Type B pancreatic cell (in vitro differentiated cells): ENCODE measurements at regions not wholly inside any gene's neighbourhood (a gene's known extent, or its start where the extent isn't known, plus 50 kb on each side); places are given as distances from the start of the nearest gene placed in this dataset.

ENCODE experiments used
- DNase-seq: peaks from one replicate; pipeline ENCODE4 v3.0.0; 2021; ENCODE audit warnings: mixed read lengths; ENCODE audit not compliant: unreplicated experiment; ENCODE audit errors: extremely low spot score
- H3K27ac Mint-ChIP-seq: 2 replicates; pipeline ENCODE4 v1.8.0; 2021; ENCODE audit warnings: mild to moderate bottlenecking, mixed read lengths
- H3K27me3 Mint-ChIP-seq: 2 replicates; pipeline ENCODE4 v1.8.0; 2021; ENCODE audit warnings: mixed read lengths
- H3K36me3 Mint-ChIP-seq: 2 replicates; pipeline ENCODE4 v1.8.0; 2021; ENCODE audit warnings: mixed read lengths
- H3K4me1 Mint-ChIP-seq: one replicate; pipeline ENCODE4 v1.8.0; 2021; ENCODE audit warnings: mixed read lengths; ENCODE audit not compliant: unreplicated experiment
- H3K4me3 Mint-ChIP-seq: 2 replicates; pipeline ENCODE4 v1.8.0; 2021; ENCODE audit warnings: mild to moderate bottlenecking, mixed read lengths
- H3K9me3 Mint-ChIP-seq: 2 replicates; pipeline ENCODE4 v1.8.0; 2021; ENCODE audit warnings: mixed read lengths
- TF ChIP-seq, protein P1 (sequence below): fragments of 200-600 bp; sonication (generic); conservative IDR thresholded peaks from 2 replicates; pipeline ENCODE4 v1.5.0; 2021; ENCODE audit warnings: antibody characterized with exemption, mild to moderate bottlenecking

DNA sequence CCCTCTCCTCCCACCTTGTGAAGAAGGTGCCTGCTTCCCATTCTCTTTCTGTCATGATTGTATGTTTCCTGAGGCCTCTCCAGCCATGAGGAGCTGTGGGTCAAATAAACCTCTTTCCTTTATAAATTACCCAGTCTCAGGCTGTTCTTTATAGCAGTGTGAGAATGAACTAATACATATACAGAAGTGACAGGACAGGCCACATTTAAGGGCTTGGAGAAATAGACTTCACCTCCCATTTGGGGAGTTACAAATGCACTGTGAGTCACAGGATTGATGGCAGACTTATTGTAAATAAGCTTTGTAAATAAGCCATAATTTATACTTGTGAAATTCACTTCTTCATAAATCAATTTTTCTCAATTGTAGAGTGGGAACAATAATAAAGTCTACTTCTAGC lies 543.3 kb downstream of the LRRIQ3 start:
- peaks cover 7% of the 10 kb centered on the region for H3K9me3 Mint-ChIP-seq
- H3K27me3 Mint-ChIP-seq = peaks cover 3% of the 10 kb centered on the region
- no peaks in the 10 kb centered on the region for H3K4me1 Mint-ChIP-seq
- DNase-seq = no peak
- TF ChIP-seq, protein P1, sequence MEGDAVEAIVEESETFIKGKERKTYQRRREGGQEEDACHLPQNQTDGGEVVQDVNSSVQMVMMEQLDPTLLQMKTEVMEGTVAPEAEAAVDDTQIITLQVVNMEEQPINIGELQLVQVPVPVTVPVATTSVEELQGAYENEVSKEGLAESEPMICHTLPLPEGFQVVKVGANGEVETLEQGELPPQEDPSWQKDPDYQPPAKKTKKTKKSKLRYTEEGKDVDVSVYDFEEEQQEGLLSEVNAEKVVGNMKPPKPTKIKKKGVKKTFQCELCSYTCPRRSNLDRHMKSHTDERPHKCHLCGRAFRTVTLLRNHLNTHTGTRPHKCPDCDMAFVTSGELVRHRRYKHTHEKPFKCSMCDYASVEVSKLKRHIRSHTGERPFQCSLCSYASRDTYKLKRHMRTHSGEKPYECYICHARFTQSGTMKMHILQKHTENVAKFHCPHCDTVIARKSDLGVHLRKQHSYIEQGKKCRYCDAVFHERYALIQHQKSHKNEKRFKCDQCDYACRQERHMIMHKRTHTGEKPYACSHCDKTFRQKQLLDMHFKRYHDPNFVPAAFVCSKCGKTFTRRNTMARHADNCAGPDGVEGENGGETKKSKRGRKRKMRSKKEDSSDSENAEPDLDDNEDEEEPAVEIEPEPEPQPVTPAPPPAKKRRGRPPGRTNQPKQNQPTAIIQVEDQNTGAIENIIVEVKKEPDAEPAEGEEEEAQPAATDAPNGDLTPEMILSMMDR = no peak
- no peak overlapping the region for H3K4me3 Mint-ChIP-seq
- no peak overlapping the region for H3K27ac Mint-ChIP-seq
- H3K36me3 Mint-ChIP-seq = no peaks in the 10 kb centered on the region

DNA sequence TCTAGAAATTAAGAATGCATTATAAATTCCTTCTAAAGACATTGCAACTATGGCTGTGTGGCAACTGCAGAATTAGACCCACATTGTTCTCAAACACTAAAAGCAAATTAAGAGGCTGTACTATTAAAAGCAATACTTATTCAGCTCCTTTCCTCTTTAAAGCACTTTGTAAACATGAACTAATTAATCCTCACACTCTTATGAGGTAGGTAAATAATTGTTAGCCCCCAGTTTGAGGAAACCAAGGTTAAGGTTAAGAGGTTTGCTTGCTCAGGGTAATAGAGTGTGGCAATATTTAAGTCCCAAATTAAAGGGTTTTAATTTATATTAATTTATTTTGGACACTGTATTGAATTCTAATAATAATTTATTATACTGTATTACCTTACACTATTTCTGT lies 553.8 kb downstream of the LRRIQ3 start:
- TF ChIP-seq, protein P1 = no peak
- Mint-ChIP-seq H3K27me3 (peaks cover 3% of the 10 kb centered on the region), H3K9me3 (no peaks in the 10 kb centered on the region), H3K4me3 (no peak overlapping the region), H3K36me3 (no peaks in the 10 kb centered on the region), H3K27ac (no peak overlapping the region), H3K4me1 (no peaks in the 10 kb centered on the region)
- no peak for DNase-seq

DNA sequence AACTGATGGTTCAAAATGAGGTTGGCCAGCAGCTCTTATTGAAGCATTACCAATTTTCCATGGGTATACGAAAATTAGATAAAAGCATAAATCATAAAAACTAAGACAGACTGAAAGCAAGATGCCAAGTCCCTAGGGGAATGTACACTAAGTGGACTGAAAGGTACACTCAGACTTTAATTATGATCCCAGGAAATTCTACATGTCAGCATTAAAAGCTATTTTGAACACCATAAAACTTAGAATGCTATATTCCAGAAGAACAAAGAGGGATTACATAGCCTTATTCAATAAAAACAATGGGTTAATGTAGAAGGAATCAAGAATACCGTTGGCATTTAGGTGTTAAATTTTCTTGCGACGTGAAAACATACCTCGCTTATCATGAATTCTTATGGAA lies 558.5 kb downstream of the LRRIQ3 start:
- Mint-ChIP-seq H3K4me3 (no peak overlapping the region), H3K27me3 (no peaks in the 10 kb centered on the region), H3K9me3 (no peaks in the 10 kb centered on the region), H3K27ac (no peak overlapping the region), H3K36me3 (no peaks in the 10 kb centered on the region), H3K4me1 (no peaks in the 10 kb centered on the region)
- TF ChIP-seq, protein P1 = no peak
- DNase-seq = no peak

DNA sequence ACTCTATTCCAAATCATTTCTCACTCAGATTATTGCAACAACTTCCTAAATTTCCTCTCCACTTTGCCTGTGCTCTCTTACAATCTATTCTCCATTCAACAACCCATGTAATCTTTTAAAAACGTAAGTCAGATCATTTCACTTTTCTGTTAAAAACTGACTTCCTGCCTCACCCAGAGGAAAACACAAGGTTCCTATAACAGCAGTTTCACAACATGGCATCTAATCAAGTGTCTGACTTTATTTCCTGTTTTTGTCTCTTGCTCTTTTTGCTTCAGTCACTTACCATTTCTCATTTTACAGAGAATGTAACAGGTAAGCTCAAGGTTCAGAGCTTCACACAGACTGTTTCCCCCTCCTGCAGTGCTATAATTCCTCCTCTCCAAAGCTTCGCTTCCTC lies 560.7 kb downstream of the LRRIQ3 start:
- no peak overlapping the region for H3K27ac Mint-ChIP-seq
- H3K27me3 Mint-ChIP-seq = no peaks in the 10 kb centered on the region
- no peaks in the 10 kb centered on the region for H3K4me1 Mint-ChIP-seq
- TF ChIP-seq, protein P1 = no peak
- H3K9me3 Mint-ChIP-seq = no peaks in the 10 kb centered on the region
- DNase-seq = no peak
- H3K4me3 Mint-ChIP-seq = no peak overlapping the region
- no peaks in the 10 kb centered on the region for H3K36me3 Mint-ChIP-seq

DNA sequence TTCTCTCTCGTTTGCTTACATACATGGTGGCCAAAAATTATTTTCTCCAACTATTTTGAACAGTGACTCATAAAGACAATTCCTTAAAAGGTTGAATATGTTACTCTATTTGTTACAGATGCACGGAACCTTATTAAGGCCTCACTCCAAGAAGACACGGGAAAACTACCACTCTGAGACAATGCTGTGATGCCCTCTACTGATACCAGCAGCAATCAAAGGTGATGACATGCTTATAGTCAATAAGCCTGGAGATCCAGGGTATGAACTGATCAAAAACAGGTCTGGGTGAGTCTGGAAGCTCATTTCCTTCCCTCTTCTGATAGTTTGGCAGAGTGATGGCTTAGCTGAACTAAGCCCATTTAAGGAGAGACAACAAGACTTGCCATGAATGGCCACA lies 563.0 kb downstream of the LRRIQ3 start:
- Mint-ChIP-seq H3K4me3 (no peak overlapping the region), H3K4me1 (no peaks in the 10 kb centered on the region), H3K36me3 (no peaks in the 10 kb centered on the region), H3K27ac (no peak overlapping the region), H3K9me3 (no peaks in the 10 kb centered on the region), H3K27me3 (no peaks in the 10 kb centered on the region)
- no peak for DNase-seq
- TF ChIP-seq, protein P1 = no peak

DNA sequence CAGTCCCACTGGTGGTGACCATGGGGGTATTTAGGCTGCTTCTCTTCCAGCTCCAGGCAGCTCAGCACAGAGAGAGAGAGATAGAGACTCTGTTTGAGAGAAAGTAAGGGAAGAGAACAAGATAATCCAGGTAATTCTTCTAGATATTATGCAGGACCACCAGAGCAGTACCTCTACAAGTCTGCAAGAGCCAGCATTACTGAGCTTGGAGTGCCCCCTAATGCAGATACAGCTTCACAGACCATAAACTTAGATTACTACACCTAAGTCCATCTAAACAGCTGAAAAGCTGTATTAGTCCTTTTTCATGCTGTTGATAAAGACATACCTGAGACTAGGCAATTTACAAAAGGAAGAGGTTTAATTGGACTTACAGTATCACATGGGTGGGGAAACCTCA lies 570.3 kb downstream of the LRRIQ3 start:
- Mint-ChIP-seq H3K27ac (no peak overlapping the region), H3K4me3 (no peak overlapping the region), H3K4me1 (no peaks in the 10 kb centered on the region), H3K36me3 (no peaks in the 10 kb centered on the region), H3K27me3 (no peaks in the 10 kb centered on the region), H3K9me3 (no peaks in the 10 kb centered on the region)
- DNase-seq = no peak
- TF ChIP-seq, protein P1 = peak; percentile 22
